OCI-LY7 (cell line): ENCODE measurements at regions not wholly inside any gene's neighbourhood (a gene's known extent, or its start where the extent isn't known, plus 50 kb on each side); places are given as distances from the start of the nearest gene placed in this dataset.

Experiments
- BruUV-seq: library from RNA; stranded (reverse); fragments of 400-500 nt; replicated peaks from 2 replicates; lab custom pipeline; 2021; lab: Mats Ljungman, UMichigan
- CTCF ChIA-PET: fragments of 300-600 bp; sonication (Branson Sonifier 250); formaldehyde crosslinking; loops from one replicate; lab custom pipeline; 2022; ENCODE audit warnings: antibody characterized with exemption; ENCODE audit not compliant: unreplicated experiment; lab: Charles Lee
- POLR2A ChIA-PET: fragments of 300-600 bp; sonication (Branson Sonifier 250); formaldehyde crosslinking; loops from one replicate; lab custom pipeline; 2022; ENCODE audit warnings: antibody characterized with exemption; lab: Charles Lee
- DNase-seq: peaks from one replicate; pipeline ENCODE4 v3.0.0-alpha.2; 2015; ENCODE audit warnings: low spot score
- H2AFZ ChIP-seq: fragments of 200-600 bp; sonication (generic), shearing (Covaris generic); 2 replicates; pipeline ENCODE4 v1.6.1; 2014; ENCODE audit warnings: mild to moderate bottlenecking, antibody characterized with exemption, low read length, moderate library complexity
- H3K27ac ChIP-seq: fragments of 200-600 bp; sonication (generic); 2 replicates; pipeline ENCODE4 v1.5.1; 2014; ENCODE audit warnings: mixed run types, low read depth, mild to moderate bottlenecking, moderate library complexity, low read length, inconsistent platforms; ENCODE audit not compliant: poor library complexity, severe bottlenecking
- H3K36me3 ChIP-seq: fragments of 200-600 bp; sonication (generic); 2 replicates; pipeline ENCODE4 v1.6.1; 2014; ENCODE audit warnings: mild to moderate bottlenecking, antibody characterized with exemption, low read length, moderate library complexity, mixed read lengths; ENCODE audit not compliant: insufficient read depth
- H3K4me1 ChIP-seq: fragments of 200-600 bp; sonication (generic); 2 replicates; pipeline ENCODE4 v1.5.1; 2014; ENCODE audit warnings: mild to moderate bottlenecking, low read length; ENCODE audit not compliant: insufficient read depth, poor library complexity, severe bottlenecking
- H3K4me2 ChIP-seq: fragments of 200-600 bp; sonication (generic); 2 replicates; pipeline ENCODE4 v1.6.1; 2014; ENCODE audit warnings: mild to moderate bottlenecking, low read length
- H3K4me3 ChIP-seq: fragments of 200-600 bp; sonication (generic); 2 replicates; pipeline ENCODE4 v1.5.1; 2014; ENCODE audit warnings: mild to moderate bottlenecking, low read depth, low read length; ENCODE audit not compliant: poor library complexity, severe bottlenecking
- H3K79me2 ChIP-seq: fragments of 200-600 bp; sonication (generic); 2 replicates; pipeline ENCODE4 v1.6.1; 2016; ENCODE audit warnings: low read depth, mild to moderate bottlenecking, low read length, moderate library complexity, mixed read lengths; ENCODE audit not compliant: insufficient read depth
- H3K9me2 ChIP-seq: fragments of 200-600 bp; sonication (generic); 2 replicates; pipeline ENCODE4 v1.6.1; 2016; ENCODE audit warnings: mild to moderate bottlenecking, low read length, mixed read lengths; ENCODE audit not compliant: insufficient read depth
- H3K9me3 ChIP-seq: fragments of 200-600 bp; sonication (generic); 2 replicates; pipeline ENCODE4 v1.6.1; 2014; ENCODE audit warnings: mild to moderate bottlenecking, mixed run types, low read length, mixed read lengths
- H4K20me1 ChIP-seq: fragments of 200-600 bp; sonication (generic); 2 replicates; pipeline ENCODE4 v1.6.1; 2014; ENCODE audit warnings: mild to moderate bottlenecking, antibody characterized with exemption, low read length, moderate library complexity, mixed read lengths; ENCODE audit not compliant: insufficient read depth
- CTCF ChIP-seq: fragments of 200-600 bp; sonication (generic); conservative IDR thresholded peaks from 2 replicates; pipeline ENCODE4 v1.5.1; 2014; ENCODE audit warnings: mild to moderate bottlenecking, antibody characterized with exemption, low read length, moderate library complexity, mixed read lengths
- EZH2phosphoT487 ChIP-seq: fragments of 200-600 bp; sonication (generic); IDR thresholded peaks from 2 replicates; pipeline ENCODE4 v1.6.1; 2018; ENCODE audit warnings: low read depth, borderline replicate concordance, mild to moderate bottlenecking, mixed run types, antibody characterized with exemption, low read length, moderate library complexity, mixed read lengths
- intact Hi-C: fragments of 100-400 bp; cut with micrococcal nuclease; formaldehyde crosslinking; loops from one replicate; pipeline ENCODE4 v1.10.0; 2022; ENCODE audit not compliant: unreplicated experiment

DNA sequence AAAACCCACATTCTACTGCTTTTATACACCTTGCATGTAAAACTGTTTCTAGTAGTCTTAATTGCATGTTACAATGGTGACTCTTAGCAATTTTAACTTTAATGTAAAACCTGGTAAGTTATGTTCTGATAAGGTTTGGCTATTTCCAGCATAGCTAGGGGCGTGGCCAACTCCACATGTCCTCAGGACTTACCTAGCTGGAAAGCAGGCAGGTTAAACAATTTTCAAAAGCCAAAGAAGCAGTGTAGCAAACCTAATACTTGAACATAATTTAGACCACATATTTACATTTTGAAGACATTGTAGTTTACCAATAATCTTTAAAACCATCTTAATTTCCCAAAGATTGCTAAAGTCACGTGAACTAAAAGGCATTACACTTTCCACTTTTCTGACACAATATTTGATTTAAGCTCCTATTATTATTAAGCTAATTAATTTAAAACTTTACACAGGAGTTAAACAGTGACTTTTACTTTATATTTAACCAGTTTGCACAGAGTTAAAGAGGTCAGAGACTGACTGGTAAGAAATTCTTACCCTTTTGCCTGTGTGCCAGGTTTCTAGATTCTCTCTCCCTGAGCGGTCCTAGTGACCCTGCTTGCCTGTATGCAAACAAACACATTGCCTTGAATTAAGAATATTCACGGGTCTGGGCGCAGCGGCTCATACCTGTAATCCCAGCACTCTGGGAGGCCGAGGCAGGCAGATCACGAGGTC lies 88.2 kb downstream of the GLUD2 start:
- no peak overlapping the region for H3K27ac ChIP-seq
- H3K9me2 ChIP-seq: no peaks in the 10 kb centered on the region
- intact Hi-C loops: no loop called here
- DNase-seq: no peak
- H2AFZ ChIP-seq: no peak overlapping the region
- H3K4me2 ChIP-seq: no peak overlapping the region
- CTCF ChIA-PET: no interaction called here
- no peaks in the 10 kb centered on the region for H4K20me1 ChIP-seq
- H3K9me3 ChIP-seq: no peaks in the 10 kb centered on the region
- no TSS peak for BruUV-seq
- H3K79me2 ChIP-seq: no peaks in the 10 kb centered on the region
- no peaks in the 10 kb centered on the region for H3K36me3 ChIP-seq
- no peak overlapping the region for H3K4me3 ChIP-seq
- TF ChIP-seq CTCF (no peak), EZH2phosphoT487 (no peak)
- POLR2A ChIA-PET: no interaction called here
- no peaks in the 10 kb centered on the region for H3K4me1 ChIP-seq

GRCh38 chrX:121146059-121146628 lies 98.7 kb downstream of the GLUD2 start:
- CTCF ChIA-PET: no interaction called here

More at GRCh38 chrX:121146059-121146628, 98.7 kb downstream of the GLUD2 start:
- Histone ChIP-seq H3K4me3 (no peak overlapping the region), H4K20me1 (no peaks in the 10 kb centered on the region), H3K4me2 (no peak overlapping the region), H3K9me3 (no peaks in the 10 kb centered on the region), H2AFZ (no peak overlapping the region), H3K9me2 (no peaks in the 10 kb centered on the region), H3K27ac (no peak overlapping the region), H3K4me1 (no peaks in the 10 kb centered on the region), H3K79me2 (no peaks in the 10 kb centered on the region), H3K36me3 (no peaks in the 10 kb centered on the region)
- BruUV-seq: no TSS peak
- intact Hi-C loops: no loop called here
- POLR2A ChIA-PET: no interaction called here
- DNase-seq: no peak
- TF ChIP-seq EZH2phosphoT487: no peak
- TF ChIP-seq CTCF: no peak
